Upper lobe of left lung (tissue), 6 donors: ENCODE measurements at regions not wholly inside any gene's neighbourhood (a gene's known extent, or its start where the extent isn't known, plus 50 kb on each side); places are given as distances from the start of the nearest gene placed in this dataset.
A peak's percentile ranks its signal among the peaks of the same experiment; 100 is the strongest.
"Not testable (repeated sequence)": the region's sequence is repeated elsewhere in the genome, so short reads cannot be mapped to it uniquely, and the experiment has no call there.

ENCODE experiments used
- ATAC-seq, 2 donors: fragments of 200-7000 bp; cut with Tn5 transposase; one replicate each; pipeline ENCODE4 v1.9.1; 2022; ENCODE audit warnings: mild to moderate bottlenecking in 2 of 2, moderate library complexity in 2 of 2; ENCODE audit not compliant: low FRiP score in 2 of 2
- DNase-seq, 2 donors: peaks; one replicate each; pipeline ENCODE4 v3.0.0-alpha.2; 2019 to 2020
- H3K27ac ChIP-seq, 4 donors: fragments of 200-600 bp; sonication (generic); one replicate each; pipeline ENCODE4 v1.5.1; 2016 to 2019
- H3K27me3 ChIP-seq, 4 donors: fragments of 200-600 bp; sonication (generic); one replicate each; pipeline ENCODE4 v1.5.1; 2017 to 2019
- H3K36me3 ChIP-seq, 4 donors: fragments of 200-600 bp; sonication (generic); one replicate each; pipeline ENCODE4 v1.5.1; 2016 to 2019
- H3K4me1 ChIP-seq, 4 donors: fragments of 200-600 bp; sonication (generic); one replicate each; pipeline ENCODE4 v1.5.1; 2018 to 2019
- H3K4me3 ChIP-seq, 4 donors: fragments of 200-600 bp; sonication (generic); one replicate each; pipeline ENCODE4 v1.5.1; 2017 to 2019; ENCODE audit warnings: mild to moderate bottlenecking in 2 of 4, moderate library complexity in 1 of 4
- H3K9me3 ChIP-seq, 4 donors: fragments of 200-600 bp; sonication (generic); one replicate each; pipeline ENCODE4 v1.5.1; 2018 to 2019
- CTCF ChIP-seq, 6 experiments: fragments of 450-650 bp in 4 of 6; fragments of 200-600 bp in 2 of 6; sonication (generic) in 2 of 6; IDR thresholded peaks; one replicate each; pipeline ENCODE4 v1.5.1; 2016 to 2019; ENCODE audit warnings: antibody characterized with exemption in 6 of 6
- EP300 ChIP-seq, 4 donors: sonication (generic); formaldehyde crosslinking; IDR thresholded peaks; one replicate each; pipeline ENCODE4 v1.5.1; 2017; ENCODE audit warnings: antibody characterized with exemption in 4 of 4, control low read depth in 2 of 4
- POLR2A ChIP-seq, 4 donors: fragments of 450-650 bp; IDR thresholded peaks; one replicate each; pipeline ENCODE4 v1.5.1; 2016 to 2017; ENCODE audit warnings: antibody characterized with exemption in 4 of 4, mild to moderate bottlenecking in 2 of 4
- POLR2AphosphoS5 ChIP-seq, 2 donors: sonication (generic); formaldehyde crosslinking; IDR thresholded peaks; one replicate each; pipeline ENCODE4 v1.5.1; 2017; ENCODE audit warnings: antibody characterized with exemption in 2 of 2
- WGBS, 2 donors: methylation state at CpG; one replicate each; pipeline ENCODE4 v1.1.5; 2017 to 2018; 5-methylcytosine and 5-hydroxymethylcytosine counted together
- donor health status: DM: no; HTN: no; CAD: no; lungs with moderate emphysema.
- donor health status: DM: no; HTN: yes; CAD: no; lungs with severe emphysema.

- DNase-seq (no peak), ATAC-seq (no peak)
- Histone ChIP-seq H3K4me3 (no peak overlapping the region), H3K27ac (no peak overlapping the region), H3K4me1 (no peaks in the 10 kb centered on the region), H3K9me3 (no peaks in the 10 kb centered on the region), H3K27me3 (no peaks in the 10 kb centered on the region), H3K36me3 (no peaks in the 10 kb centered on the region)
- TF ChIP-seq POLR2AphosphoS5 (IDR thresholded peaks at IDR 0.05) (no peak), EP300 (IDR thresholded peaks at IDR 0.05) (no peak), POLR2A (IDR thresholded peaks at IDR 0.05) (no peak), CTCF (IDR thresholded peaks at IDR 0.05) (no peak)
- WGBS, 2 donors, result 79 to 96% methylated on average over 1 of the region's 1 CpG
These were observed 57.1 kb upstream of the KIF2B start for GRCh38 chr17:53765609-53766008.

- Histone ChIP-seq H3K27ac (no peak overlapping the region), H3K9me3 (no peaks in the 10 kb centered on the region), H3K27me3 (no peaks in the 10 kb centered on the region), H3K4me3 (no peak overlapping the region), H3K4me1 (no peaks in the 10 kb centered on the region), H3K36me3 (no peaks in the 10 kb centered on the region)
- DNase-seq (no peak), ATAC-seq (no peak)
- TF ChIP-seq POLR2A (IDR thresholded peaks at IDR 0.05) (no peak), EP300 (IDR thresholded peaks at IDR 0.05) (no peak), CTCF (IDR thresholded peaks at IDR 0.05) (no peak), POLR2AphosphoS5 (IDR thresholded peaks at IDR 0.05) (no peak)
- 91 to 93% methylated on average over 2 of the region's 2 CpGs for WGBS, 2 donors
These were observed 57.6 kb upstream of the KIF2B start for GRCh38 chr17:53765129-53765528.

- 96 to 99% methylated on average over 22 of the region's 22 CpGs for WGBS, 2 donors
- no peak for TF ChIP-seq POLR2AphosphoS5 (IDR thresholded peaks at IDR 0.05)
- TF ChIP-seq EP300 (IDR thresholded peaks at IDR 0.05), result no peak
- TF ChIP-seq POLR2A (IDR thresholded peaks at IDR 0.05), result no peak
- no peak for TF ChIP-seq CTCF (IDR thresholded peaks at IDR 0.05)
- no peak for ATAC-seq
These were observed 65.2 kb upstream of the KIF2B start for GRCh38 chr17:53757559-53757958.

GRCh38 chr17:53757116-53757515 is 65.6 kb upstream of the KIF2B start:
- not testable (repeated sequence) for H3K9me3 ChIP-seq, ATAC-seq, H3K36me3 ChIP-seq, H3K4me1 ChIP-seq, H3K4me3 ChIP-seq, H3K27ac ChIP-seq, H3K27me3 ChIP-seq
- WGBS, 2 donors, result 93 to 95% methylated on average over 7 to 20 of the region's 20 CpGs
- DNase-seq, result peak in 1 of 2 donors; percentile 54

More at GRCh38 chr17:53757559-53757958, 65.2 kb upstream of the KIF2B start:
- no peaks in the 10 kb centered on the region for H3K4me1 ChIP-seq
- peak in 1 of 2 donors; percentile 77 for DNase-seq
- no peaks in the 10 kb centered on the region for H3K27me3 ChIP-seq
- H3K9me3 ChIP-seq, result peaks cover 0 to 7% (median 0%) of the 10 kb centered on the region in 4 donors
- no peaks in the 10 kb centered on the region for H3K36me3 ChIP-seq
- no peak overlapping the region for H3K4me3 ChIP-seq
- no peak overlapping the region for H3K27ac ChIP-seq

GRCh38 chr17:53749178-53749577 is 73.5 kb upstream of the KIF2B start:
- Histone ChIP-seq H3K27ac (no peak overlapping the region), H3K4me3 (no peak overlapping the region), H3K27me3 (no peaks in the 10 kb centered on the region), H3K9me3 (no peaks in the 10 kb centered on the region), H3K36me3 (no peaks in the 10 kb centered on the region), H3K4me1 (no peaks in the 10 kb centered on the region)
- no peak for ATAC-seq
- TF ChIP-seq POLR2A (IDR thresholded peaks at IDR 0.05) (no peak), CTCF (IDR thresholded peaks at IDR 0.05) (no peak), POLR2AphosphoS5 (IDR thresholded peaks at IDR 0.05) (no peak), EP300 (IDR thresholded peaks at IDR 0.05) (no peak)
- DNase-seq, result no peak
- 79 to 88% methylated on average over 1 of the region's 1 CpG for WGBS, 2 donors

GRCh38 chr17:53748159-53748820 is 74.4 kb upstream of the KIF2B start:
- H3K4me1 ChIP-seq, H3K4me3 ChIP-seq, DNase-seq, H3K27me3 ChIP-seq, H3K36me3 ChIP-seq, ATAC-seq, H3K27ac ChIP-seq, H3K9me3 ChIP-seq: not testable (repeated sequence)
- WGBS, 2 donors, result 49 to 60% methylated on average over 8 to 11 of the region's 11 CpGs
